ENCODE measurements at regions not wholly inside any gene's neighbourhood (a gene's known extent, or its start where the extent isn't known, plus 50 kb on each side); places are given as distances from the start of the nearest gene placed in this dataset.

DNA sequence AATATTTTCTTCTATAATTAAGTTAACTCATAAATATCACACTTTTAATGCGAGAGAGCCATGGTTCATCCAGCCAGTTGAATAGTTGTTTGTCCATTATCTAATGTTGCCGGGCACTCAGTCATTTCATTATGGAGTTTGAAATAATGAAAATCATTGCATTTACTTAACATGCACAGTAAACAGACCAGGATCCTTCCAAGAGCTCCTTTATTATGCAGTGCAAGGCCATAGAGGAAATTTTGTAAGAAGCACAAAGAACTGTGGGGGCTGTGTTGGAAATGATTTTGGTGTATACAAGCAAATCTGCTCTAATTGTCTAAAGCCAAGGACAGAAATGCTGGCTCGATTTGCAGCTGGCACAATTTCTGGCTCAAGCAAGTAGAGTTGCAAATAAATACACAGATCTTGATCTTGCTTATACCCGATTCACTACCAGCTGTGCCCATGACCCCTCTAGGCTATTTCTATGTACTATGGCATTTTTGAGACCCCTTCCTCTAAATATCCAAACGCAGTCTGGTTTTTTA is 400.3 kb upstream of the HNRNPA3 start:
- Histone ChIP-seq H3K36me3 (no peaks in the 10 kb centered on the region), H3K4me3 (no peak overlapping the region), H3K9me3 (replicated peaks) (no peaks in the 10 kb centered on the region), H3K27me3 (no peaks in the 10 kb centered on the region), H3K4me1 (no peaks in the 10 kb centered on the region), H3K27ac (no peak overlapping the region)
- DNase-seq, result no peak

DNA sequence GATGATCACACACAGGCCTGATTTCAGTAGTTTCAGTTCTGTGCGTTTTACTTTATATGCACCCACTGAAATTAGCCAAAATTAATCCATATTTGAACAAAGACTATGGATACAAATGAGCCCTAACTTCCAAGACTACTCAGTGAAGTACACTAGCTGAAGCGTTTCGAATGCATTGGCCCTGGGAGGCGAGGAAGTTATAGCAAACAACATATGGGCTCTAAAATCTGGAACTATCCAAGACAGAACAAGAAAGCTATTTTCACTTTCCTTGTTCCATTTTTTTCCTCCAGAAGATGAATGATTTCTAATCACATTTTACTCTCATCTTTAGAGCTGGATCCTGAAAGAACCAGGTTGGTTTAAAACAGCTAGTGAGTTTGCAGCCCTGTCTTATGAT is 399.4 kb upstream of the HNRNPA3 start:
- Histone ChIP-seq H3K27ac (no peak overlapping the region), H3K36me3 (no peaks in the 10 kb centered on the region), H3K4me1 (no peaks in the 10 kb centered on the region), H3K27me3 (no peaks in the 10 kb centered on the region), H3K9me3 (replicated peaks) (no peaks in the 10 kb centered on the region), H3K4me3 (no peak overlapping the region)
- DNase-seq, result no peak

- no peaks in the 10 kb centered on the region for H3K9me3 ChIP-seq (replicated peaks)
- no peak for DNase-seq
- H3K27ac ChIP-seq, result no peak overlapping the region
- no peaks in the 10 kb centered on the region for H3K4me1 ChIP-seq
- H3K4me3 ChIP-seq, result no peak overlapping the region
- no peaks in the 10 kb centered on the region for H3K27me3 ChIP-seq
- H3K36me3 ChIP-seq, result no peaks in the 10 kb centered on the region
Measured at GRCh38 chr2:176813621-176814049, 399.0 kb upstream of the HNRNPA3 start.

- H3K4me1 ChIP-seq, result no peaks in the 10 kb centered on the region
- no peaks in the 10 kb centered on the region for H3K27me3 ChIP-seq
- DNase-seq, result no peak
- H3K36me3 ChIP-seq, result no peaks in the 10 kb centered on the region
- H3K9me3 ChIP-seq (replicated peaks), result no peaks in the 10 kb centered on the region
- no peak overlapping the region for H3K27ac ChIP-seq
- no peak overlapping the region for H3K4me3 ChIP-seq
Measured at GRCh38 chr2:176814274-176814673, 398.3 kb upstream of the HNRNPA3 start.

DNA sequence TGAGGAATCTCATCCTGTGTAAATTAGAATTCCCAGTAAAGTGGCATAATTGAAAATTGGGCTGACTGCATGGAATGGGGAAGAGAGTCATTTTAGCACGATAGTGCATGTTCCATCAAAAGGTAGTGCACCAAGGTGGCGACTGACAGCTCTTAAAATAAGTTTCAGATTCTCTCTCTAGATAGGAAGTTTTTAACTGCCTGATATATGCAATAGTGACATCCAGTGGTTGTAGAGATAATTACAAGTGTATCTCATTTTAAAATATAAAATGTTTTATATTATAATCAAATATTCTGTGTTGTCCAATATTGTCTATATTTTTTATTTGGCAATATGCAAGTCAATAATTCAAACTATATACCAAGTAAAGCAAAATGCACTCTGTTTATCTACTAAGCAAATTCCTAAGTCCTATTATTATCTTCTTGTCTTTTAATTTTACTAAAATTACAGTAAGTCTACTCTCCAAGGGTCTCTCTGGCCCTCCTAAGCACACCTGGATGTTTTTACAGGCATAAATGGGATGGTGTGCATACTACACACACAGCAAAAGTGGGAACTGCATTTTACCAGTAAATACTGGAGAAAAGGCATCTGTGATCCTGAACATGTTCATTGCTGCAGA is 397.7 kb upstream of the HNRNPA3 start:
- Histone ChIP-seq H3K4me3 (no peak overlapping the region), H3K4me1 (no peaks in the 10 kb centered on the region), H3K36me3 (no peaks in the 10 kb centered on the region), H3K27me3 (no peaks in the 10 kb centered on the region; the same call in 1 of the 2 replicates), H3K9me3 (replicated peaks) (no peaks in the 10 kb centered on the region), H3K27ac (no peak overlapping the region)
- DNase-seq, result peak in 1 of 2 experiments; percentile 36

GRCh38 chr2:176817061-176817565 is 395.5 kb upstream of the HNRNPA3 start:
- H3K27ac ChIP-seq, result no peak overlapping the region

DNA sequence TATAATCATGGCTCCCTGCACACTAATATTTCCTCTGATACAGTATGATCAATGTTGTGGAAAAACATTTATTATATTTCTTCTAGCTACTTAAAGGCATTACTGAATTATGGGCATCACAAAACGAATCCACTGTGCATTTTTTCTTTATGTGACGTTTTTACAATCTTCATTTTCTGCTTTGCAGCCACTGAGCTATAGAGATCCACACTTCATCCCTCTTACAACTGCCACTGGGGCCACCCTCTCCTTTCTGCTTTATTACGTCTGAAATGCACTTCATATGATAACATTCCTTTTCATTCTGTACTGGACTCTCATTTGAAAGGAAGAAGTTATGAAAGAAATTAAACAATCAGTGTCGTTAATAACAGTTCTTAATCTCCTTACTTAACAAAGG is 394.5 kb upstream of the HNRNPA3 start:
- Histone ChIP-seq H3K4me1 (no peaks in the 10 kb centered on the region), H3K27ac (no peak overlapping the region), H3K9me3 (replicated peaks) (no peaks in the 10 kb centered on the region), H3K36me3 (no peaks in the 10 kb centered on the region), H3K4me3 (no peak overlapping the region), H3K27me3 (no peaks in the 10 kb centered on the region; the same call in 1 of the 2 replicates)
- no peak for DNase-seq

More at GRCh38 chr2:176817061-176817565, 395.5 kb upstream of the HNRNPA3 start:
- H3K27me3 ChIP-seq, result no peaks in the 10 kb centered on the region; the same call in 1 of the 2 replicates
- no peak overlapping the region for H3K4me3 ChIP-seq
- DNase-seq, result no peak
- H3K36me3 ChIP-seq, result no peaks in the 10 kb centered on the region
- H3K9me3 ChIP-seq (replicated peaks), result no peaks in the 10 kb centered on the region
- H3K4me1 ChIP-seq, result no peaks in the 10 kb centered on the region

DNA sequence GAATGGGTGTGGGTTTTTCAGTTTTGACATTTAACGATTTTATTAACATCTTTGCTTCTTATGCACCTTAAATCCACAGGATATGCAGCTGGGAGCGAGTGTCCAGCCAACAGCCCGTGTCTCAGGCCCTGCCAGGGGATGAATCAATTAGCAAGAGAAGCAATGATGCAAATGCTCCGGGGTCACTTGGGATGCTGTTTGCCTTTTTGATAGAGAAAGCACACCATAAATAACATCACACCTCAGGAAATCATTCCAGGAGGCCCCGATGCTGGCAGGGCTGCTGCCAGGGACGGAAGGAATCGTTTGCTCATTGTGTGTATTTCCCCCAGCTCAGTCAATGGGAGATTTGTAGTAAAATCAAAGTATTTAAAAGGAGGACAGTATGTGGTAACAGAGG is 394.0 kb upstream of the HNRNPA3 start:
- no peaks in the 10 kb centered on the region for H3K36me3 ChIP-seq
- no peaks in the 10 kb centered on the region for H3K9me3 ChIP-seq (replicated peaks)
- H3K4me3 ChIP-seq, result no peak overlapping the region
- no peaks in the 10 kb centered on the region for H3K4me1 ChIP-seq
- no peak overlapping the region for H3K27ac ChIP-seq
- no peak for DNase-seq
- no peaks in the 10 kb centered on the region; the same call in 1 of the 2 replicates for H3K27me3 ChIP-seq

DNA sequence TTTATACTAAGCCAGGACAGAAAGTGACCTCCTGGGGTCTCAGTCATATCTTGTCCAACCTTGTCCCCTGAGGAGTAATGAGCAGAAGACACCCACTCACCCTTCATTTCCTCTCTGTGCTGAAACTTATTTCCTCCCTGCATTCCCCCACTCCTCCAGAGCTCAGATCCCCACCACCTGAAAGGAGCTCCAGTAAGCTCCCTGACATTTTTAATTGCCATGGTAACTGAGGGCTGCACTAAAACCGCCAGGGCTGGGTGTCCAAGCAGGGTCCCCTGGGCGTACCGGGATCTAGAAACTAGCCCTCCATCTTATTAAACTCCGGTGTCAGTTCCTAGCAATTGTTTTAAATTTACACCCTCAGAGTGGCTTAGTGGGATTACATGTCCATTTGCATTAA is 393.3 kb upstream of the HNRNPA3 start:
- Histone ChIP-seq H3K9me3 (replicated peaks) (no peaks in the 10 kb centered on the region), H3K4me3 (no peak overlapping the region), H3K4me1 (no peaks in the 10 kb centered on the region), H3K27ac (no peak overlapping the region), H3K27me3 (no peaks in the 10 kb centered on the region; the same call in 1 of the 2 replicates), H3K36me3 (no peaks in the 10 kb centered on the region)
- DNase-seq, result no peak

- Histone ChIP-seq H3K9me3 (replicated peaks) (no peaks in the 10 kb centered on the region), H3K27me3 (no peaks in the 10 kb centered on the region; the same call in 1 of the 2 replicates), H3K27ac (no peak overlapping the region), H3K36me3 (no peaks in the 10 kb centered on the region), H3K4me3 (no peak overlapping the region), H3K4me1 (no peaks in the 10 kb centered on the region)
- no peak for DNase-seq
Measured at GRCh38 chr2:176820371-176820932, 392.1 kb upstream of the HNRNPA3 start.

DNA sequence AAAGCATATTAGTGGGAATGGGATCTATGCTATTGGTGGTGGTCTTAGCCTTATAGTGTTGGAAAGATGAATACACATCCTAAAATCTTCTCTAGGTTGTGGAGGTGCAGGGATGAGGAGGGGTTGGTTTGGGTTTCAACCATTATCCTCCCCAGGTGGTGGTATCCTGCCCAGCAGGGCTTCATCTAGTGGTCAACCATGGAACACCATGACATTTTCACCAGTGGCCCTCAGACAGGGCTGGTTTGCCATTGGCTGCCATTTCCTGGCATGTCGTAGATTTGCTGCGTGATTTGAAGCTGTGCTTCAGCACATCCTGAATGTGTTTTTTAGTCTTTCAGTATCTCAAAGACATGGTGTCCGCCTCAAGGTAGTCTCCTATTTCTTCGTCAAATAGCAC is 391.2 kb upstream of the HNRNPA3 start:
- Histone ChIP-seq H3K4me1 (no peaks in the 10 kb centered on the region), H3K36me3 (no peaks in the 10 kb centered on the region), H3K4me3 (no peak overlapping the region), H3K9me3 (replicated peaks) (no peaks in the 10 kb centered on the region), H3K27ac (no peak overlapping the region), H3K27me3 (no peaks in the 10 kb centered on the region; the same call in 1 of the 2 replicates)
- DNase-seq, result no peak

DNA sequence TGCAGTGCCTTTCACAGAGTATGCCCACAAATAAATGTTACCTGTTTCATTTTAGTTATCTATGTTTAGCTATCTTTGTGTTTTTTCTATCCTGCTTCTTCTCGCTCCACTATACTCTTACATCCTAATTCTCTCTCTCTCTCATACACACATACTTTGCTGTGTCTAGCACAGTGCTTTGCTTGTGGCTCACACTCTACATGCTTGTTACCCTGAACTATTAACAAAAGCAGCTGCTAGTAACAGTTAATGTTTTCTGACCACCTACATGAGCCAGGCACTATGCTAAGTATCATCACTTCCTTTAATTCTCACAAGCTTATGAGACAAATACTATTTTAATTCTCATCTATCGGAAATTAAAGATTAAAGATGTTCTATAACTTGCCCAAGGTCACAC is 390.5 kb upstream of the HNRNPA3 start:
- DNase-seq, result no peak
- no peak overlapping the region for H3K4me3 ChIP-seq
- H3K27me3 ChIP-seq, result no peaks in the 10 kb centered on the region; the same call in 1 of the 2 replicates
- H3K9me3 ChIP-seq (replicated peaks), result no peaks in the 10 kb centered on the region
- no peak overlapping the region for H3K27ac ChIP-seq
- H3K36me3 ChIP-seq, result no peaks in the 10 kb centered on the region
- no peaks in the 10 kb centered on the region for H3K4me1 ChIP-seq

DNA sequence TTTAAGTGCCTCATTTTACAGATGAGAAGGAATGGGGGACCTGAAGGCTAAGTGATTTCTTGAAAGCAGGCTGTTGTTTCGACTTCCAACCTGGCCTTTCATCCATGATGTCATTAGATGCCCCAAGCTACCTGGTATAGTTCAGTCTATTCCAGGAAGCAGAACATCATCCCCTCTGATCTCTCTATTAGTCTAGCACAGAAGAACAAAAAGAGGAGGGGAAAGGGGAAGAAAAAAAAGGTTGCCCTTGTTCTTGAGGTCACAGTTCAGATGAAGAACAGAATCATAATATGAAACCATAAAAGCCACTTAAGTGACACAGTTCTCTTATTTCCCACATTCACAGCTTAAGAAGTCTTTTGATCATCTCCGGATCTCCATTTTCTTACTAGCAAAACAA is 386.2 kb upstream of the HNRNPA3 start:
- Histone ChIP-seq H3K4me3 (no peak overlapping the region), H3K4me1 (no peaks in the 10 kb centered on the region), H3K36me3 (no peaks in the 10 kb centered on the region), H3K27ac (no peak overlapping the region), H3K9me3 (replicated peaks) (no peaks in the 10 kb centered on the region), H3K27me3 (no peaks in the 10 kb centered on the region)
- no peak for DNase-seq

DNA sequence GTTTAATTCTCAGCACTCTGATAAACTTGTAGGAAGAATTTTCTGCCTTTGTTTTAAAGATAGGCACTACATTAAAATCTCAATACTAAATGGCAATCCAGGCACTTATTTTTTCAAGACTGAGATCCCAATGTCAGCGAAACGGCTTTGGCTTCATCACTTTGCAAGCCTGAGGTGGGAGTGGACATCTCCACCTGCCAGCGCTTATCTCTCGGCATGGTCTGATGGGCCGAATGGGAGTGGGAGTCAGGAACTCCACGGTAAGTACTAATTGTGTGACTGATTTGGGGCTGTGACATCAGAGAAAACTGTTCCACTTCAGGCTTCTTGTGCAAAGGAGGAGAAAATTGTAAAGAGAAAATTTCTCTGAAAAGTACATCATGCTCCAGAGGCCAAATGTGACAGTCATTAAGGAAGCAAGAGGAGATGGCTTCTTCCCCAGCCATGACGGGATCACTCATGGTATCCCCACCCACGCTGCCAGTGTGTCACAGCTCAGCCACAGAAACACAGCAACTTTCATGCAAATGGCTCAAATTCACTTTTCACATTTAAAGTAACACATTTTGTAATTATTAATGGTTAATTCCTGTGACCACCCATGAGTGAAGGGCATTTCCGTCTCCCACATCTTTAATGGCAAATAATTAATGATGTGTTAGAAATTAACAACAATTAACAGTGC is 385.5 kb upstream of the HNRNPA3 start:
- peak in 1 of 2 experiments; percentile 6 for DNase-seq
- no peak overlapping the region for H3K4me3 ChIP-seq
- no peaks in the 10 kb centered on the region for H3K4me1 ChIP-seq
- H3K27me3 ChIP-seq, result no peaks in the 10 kb centered on the region
- H3K27ac ChIP-seq, result no peak overlapping the region
- H3K9me3 ChIP-seq (replicated peaks), result no peaks in the 10 kb centered on the region
- no peaks in the 10 kb centered on the region for H3K36me3 ChIP-seq

GRCh38 chr2:176830362-176830761 is 382.2 kb upstream of the HNRNPA3 start:
- no peaks in the 10 kb centered on the region for H3K27me3 ChIP-seq
- no peaks in the 10 kb centered on the region for H3K4me1 ChIP-seq
- H3K27ac ChIP-seq, result no peak overlapping the region
- peak in 1 of 2 experiments; percentile 6 for DNase-seq
- no peaks in the 10 kb centered on the region for H3K36me3 ChIP-seq
- H3K4me3 ChIP-seq, result no peak overlapping the region
- H3K9me3 ChIP-seq (replicated peaks), result no peaks in the 10 kb centered on the region

All from SJCRH30 (cell line).